ENCODE measurements at regions not wholly inside any gene's neighbourhood (a gene's known extent, or its start where the extent isn't known, plus 50 kb on each side); places are given as distances from the start of the nearest gene placed in this dataset.
"Not testable (repeated sequence)": the region's sequence is repeated elsewhere in the genome, so short reads cannot be mapped to it uniquely, and the experiment has no call there.

DNA sequence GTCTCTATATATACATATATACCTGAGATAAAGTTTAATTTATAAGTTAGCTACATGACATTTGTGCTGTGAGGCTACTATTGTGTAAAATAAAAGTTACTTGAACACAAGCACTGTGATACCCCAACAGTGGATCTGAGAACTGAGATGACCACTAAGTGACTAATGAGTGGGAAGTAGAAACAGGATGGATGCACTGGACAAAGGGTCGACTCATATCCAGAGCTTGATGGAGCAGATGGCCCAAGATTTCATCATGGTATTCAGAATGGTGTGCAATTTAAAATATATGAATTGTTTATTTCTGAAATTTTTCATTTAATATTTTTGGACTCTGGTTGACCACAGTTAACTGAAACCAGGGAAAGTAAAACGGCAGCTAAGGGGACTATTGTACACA is 908.6 kb upstream of the MDGA2 start:
- Mint-ChIP-seq H3K4me3 (no peak overlapping the region), H3K27ac (no peak overlapping the region), H3K9me3 (peaks cover 3% of the 10 kb centered on the region)

GRCh38 chr14:48582938-48583337 is 907.5 kb upstream of the MDGA2 start:
- H3K4me3 Mint-ChIP-seq, result no peak overlapping the region
- no peaks in the 10 kb centered on the region for H3K36me3 Mint-ChIP-seq (ENCODE audit: low read depth)
- no peak overlapping the region for H3K27ac Mint-ChIP-seq
- no peak for ATAC-seq (replicated peaks)
- H3K9me3 Mint-ChIP-seq, result peaks cover 7% of the 10 kb centered on the region
- no peaks in the 10 kb centered on the region for H3K4me1 Mint-ChIP-seq
- no peaks in the 10 kb centered on the region for H3K27me3 Mint-ChIP-seq

More for the DNA sequence above, 908.6 kb upstream of the MDGA2 start:
- Mint-ChIP-seq H3K27me3 (no peaks in the 10 kb centered on the region), H3K36me3 (ENCODE audit: low read depth) (no peaks in the 10 kb centered on the region), H3K4me1 (no peaks in the 10 kb centered on the region)
- ATAC-seq (replicated peaks), result no peak

- no peaks in the 10 kb centered on the region for H3K36me3 Mint-ChIP-seq (ENCODE audit: low read depth)
- H3K9me3 Mint-ChIP-seq, result peaks cover 12% of the 10 kb centered on the region
- no peaks in the 10 kb centered on the region for H3K4me1 Mint-ChIP-seq
- no peak overlapping the region for H3K27ac Mint-ChIP-seq
- ATAC-seq (replicated peaks), result no peak
- H3K4me3 Mint-ChIP-seq, result no peak overlapping the region
- no peaks in the 10 kb centered on the region for H3K27me3 Mint-ChIP-seq
Measured at GRCh38 chr14:48580692-48581091, 905.3 kb upstream of the MDGA2 start.

DNA sequence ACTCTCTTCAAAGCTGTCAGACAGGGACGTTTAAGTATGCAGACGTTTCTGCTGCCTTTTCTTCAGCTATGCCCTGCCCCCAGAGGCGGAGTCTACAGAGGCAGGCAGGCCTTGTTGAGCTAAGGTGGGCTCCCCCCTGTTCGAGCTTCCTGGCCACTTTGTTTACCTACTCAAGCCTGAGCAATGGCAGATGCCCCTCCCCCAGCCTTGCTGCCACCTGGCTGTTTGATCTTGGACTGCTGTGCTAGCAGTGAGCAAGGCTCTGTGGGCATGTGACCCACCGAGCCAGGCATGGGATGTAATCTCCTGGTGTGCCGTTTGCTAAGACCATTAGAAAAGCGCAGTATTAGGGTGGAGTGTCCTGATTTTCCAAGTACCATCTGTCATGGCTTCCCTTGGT is 900.4 kb upstream of the MDGA2 start:
- no peak overlapping the region for H3K4me3 Mint-ChIP-seq
- H3K9me3 Mint-ChIP-seq, result peaks cover 12% of the 10 kb centered on the region
- H3K4me1 Mint-ChIP-seq, result no peaks in the 10 kb centered on the region
- ATAC-seq (replicated peaks), result no peak
- no peak overlapping the region for H3K27ac Mint-ChIP-seq
- H3K27me3 Mint-ChIP-seq, result no peaks in the 10 kb centered on the region
- no peaks in the 10 kb centered on the region for H3K36me3 Mint-ChIP-seq (ENCODE audit: low read depth)

GRCh38 chr14:48568688-48569087 is 893.3 kb upstream of the MDGA2 start:
- H3K36me3 Mint-ChIP-seq (ENCODE audit: low read depth), result no peaks in the 10 kb centered on the region
- no peak overlapping the region for H3K27ac Mint-ChIP-seq
- no peaks in the 10 kb centered on the region for H3K4me1 Mint-ChIP-seq
- H3K4me3 Mint-ChIP-seq, result no peak overlapping the region
- no peak for ATAC-seq (replicated peaks)
- no peaks in the 10 kb centered on the region for H3K27me3 Mint-ChIP-seq
- H3K9me3 Mint-ChIP-seq, result no peaks in the 10 kb centered on the region

- no peaks in the 10 kb centered on the region for H3K4me1 Mint-ChIP-seq
- ATAC-seq (replicated peaks), result no peak
- H3K27ac Mint-ChIP-seq, result no peak overlapping the region
- H3K9me3 Mint-ChIP-seq, result no peaks in the 10 kb centered on the region
- H3K27me3 Mint-ChIP-seq, result no peaks in the 10 kb centered on the region
- no peaks in the 10 kb centered on the region for H3K36me3 Mint-ChIP-seq (ENCODE audit: low read depth)
- H3K4me3 Mint-ChIP-seq, result no peak overlapping the region
Measured at GRCh38 chr14:48568252-48568651, 892.8 kb upstream of the MDGA2 start.

DNA sequence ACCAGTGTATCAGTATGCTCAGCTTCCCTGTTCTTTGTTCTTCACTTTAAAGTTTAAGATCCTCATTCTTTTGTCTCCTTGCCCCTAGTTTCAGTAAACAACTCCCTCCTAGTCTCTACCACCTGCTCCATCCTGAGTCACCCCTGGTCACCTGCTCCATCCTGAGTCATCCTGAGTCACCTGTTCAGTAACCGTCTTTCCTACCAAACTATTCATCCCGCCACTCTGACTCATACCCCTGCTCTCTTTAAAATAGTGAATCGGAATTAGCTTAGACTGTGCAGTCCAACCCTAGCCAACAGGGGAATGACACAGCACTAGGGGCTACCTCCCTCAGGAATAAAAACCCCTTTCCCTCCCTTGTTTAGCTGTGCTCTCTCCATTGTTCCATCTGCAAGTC is 888.1 kb upstream of the MDGA2 start:
- ATAC-seq (replicated peaks), result no peak

DNA sequence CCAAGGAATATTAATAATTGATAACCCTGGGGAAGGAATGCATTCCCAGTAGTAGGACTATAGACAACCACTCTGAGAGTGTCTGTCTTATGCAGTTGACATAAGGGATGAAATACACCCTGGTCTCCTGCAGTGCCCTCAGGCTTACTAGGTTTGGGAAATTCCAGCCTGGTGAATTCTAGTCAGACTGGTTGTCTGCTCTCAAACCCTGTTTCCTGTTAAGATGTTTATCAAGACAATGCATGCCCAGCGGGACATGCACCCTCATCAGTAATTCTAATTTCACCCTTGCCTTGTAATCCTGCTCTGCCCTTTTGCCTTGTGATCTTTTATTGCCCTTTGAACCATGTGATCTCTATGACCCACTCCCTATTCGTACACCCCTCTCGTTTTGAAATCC is 886.0 kb upstream of the MDGA2 start:
- H3K27me3 Mint-ChIP-seq; ATAC-seq (replicated peaks); H3K4me1 Mint-ChIP-seq; H3K36me3 Mint-ChIP-seq (ENCODE audit: low read depth); H3K27ac Mint-ChIP-seq; H3K4me3 Mint-ChIP-seq: not testable (repeated sequence)
- peaks cover 11% of the 10 kb centered on the region for H3K9me3 Mint-ChIP-seq

More for the DNA sequence above, 888.1 kb upstream of the MDGA2 start:
- no peaks in the 10 kb centered on the region for H3K4me1 Mint-ChIP-seq
- no peak overlapping the region for H3K4me3 Mint-ChIP-seq
- H3K27me3 Mint-ChIP-seq, result no peaks in the 10 kb centered on the region
- H3K36me3 Mint-ChIP-seq (ENCODE audit: low read depth), result no peaks in the 10 kb centered on the region
- H3K27ac Mint-ChIP-seq, result no peak overlapping the region
- H3K9me3 Mint-ChIP-seq, result peaks cover 11% of the 10 kb centered on the region

GRCh38 chr14:48560421-48560820 is 885.0 kb upstream of the MDGA2 start:
- Mint-ChIP-seq H3K4me1 (no peaks in the 10 kb centered on the region), H3K27me3 (no peaks in the 10 kb centered on the region), H3K27ac (no peak overlapping the region), H3K36me3 (ENCODE audit: low read depth) (no peaks in the 10 kb centered on the region), H3K4me3 (no peak overlapping the region), H3K9me3 (peaks cover 11% of the 10 kb centered on the region)
- no peak for ATAC-seq (replicated peaks)

- H3K36me3 Mint-ChIP-seq (ENCODE audit: low read depth), result no peaks in the 10 kb centered on the region
Measured at GRCh38 chr14:48553443-48553842, 878.0 kb upstream of the MDGA2 start.

GRCh38 chr14:48546996-48547395 is 871.6 kb upstream of the MDGA2 start:
- no peaks in the 10 kb centered on the region for H3K36me3 Mint-ChIP-seq (ENCODE audit: low read depth)
- peaks cover 8% of the 10 kb centered on the region for H3K9me3 Mint-ChIP-seq
- H3K27me3 Mint-ChIP-seq, result no peaks in the 10 kb centered on the region
- ATAC-seq (replicated peaks), result no peak
- H3K27ac Mint-ChIP-seq, result no peak overlapping the region
- no peak overlapping the region for H3K4me3 Mint-ChIP-seq
- H3K4me1 Mint-ChIP-seq, result no peaks in the 10 kb centered on the region

More at GRCh38 chr14:48553443-48553842, 878.0 kb upstream of the MDGA2 start:
- no peak for ATAC-seq (replicated peaks)
- Mint-ChIP-seq H3K9me3 (peaks cover 17% of the 10 kb centered on the region), H3K4me3 (no peak overlapping the region), H3K27me3 (no peaks in the 10 kb centered on the region), H3K27ac (no peak overlapping the region), H3K4me1 (no peaks in the 10 kb centered on the region)

GRCh38 chr14:48537600-48537999 is 862.2 kb upstream of the MDGA2 start:
- H3K27me3 Mint-ChIP-seq, result no peaks in the 10 kb centered on the region
- H3K36me3 Mint-ChIP-seq (ENCODE audit: low read depth), result no peaks in the 10 kb centered on the region
- H3K4me1 Mint-ChIP-seq, result no peaks in the 10 kb centered on the region
- peaks cover 7% of the 10 kb centered on the region for H3K9me3 Mint-ChIP-seq
- H3K4me3 Mint-ChIP-seq, result no peak overlapping the region
- no peak overlapping the region for H3K27ac Mint-ChIP-seq
- ATAC-seq (replicated peaks), result no peak

DNA sequence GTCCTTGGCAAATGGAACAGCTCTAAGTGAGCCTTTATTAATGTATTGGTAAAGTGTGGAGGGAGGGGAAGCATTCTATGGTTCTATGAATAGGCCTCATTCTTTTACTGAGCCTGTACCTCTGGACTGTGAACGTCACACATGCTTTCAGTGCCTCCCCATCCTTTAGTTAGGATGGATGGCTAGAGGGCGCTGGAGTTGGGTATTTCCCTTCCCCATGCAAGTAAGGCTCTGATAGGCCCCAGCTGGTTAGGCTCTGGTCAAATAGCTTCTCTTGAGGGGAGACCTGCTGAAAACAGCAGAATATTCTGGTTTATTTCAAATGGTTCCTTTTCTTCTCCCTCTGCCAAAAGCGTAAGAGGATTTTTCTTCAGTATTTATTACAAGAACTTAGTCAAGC is 860.9 kb upstream of the MDGA2 start:
- ATAC-seq (replicated peaks), result no peak
- no peaks in the 10 kb centered on the region for H3K36me3 Mint-ChIP-seq (ENCODE audit: low read depth)
- H3K27ac Mint-ChIP-seq, result no peak overlapping the region
- no peaks in the 10 kb centered on the region for H3K4me1 Mint-ChIP-seq
- no peaks in the 10 kb centered on the region for H3K27me3 Mint-ChIP-seq
- H3K9me3 Mint-ChIP-seq, result peaks cover 5% of the 10 kb centered on the region
- H3K4me3 Mint-ChIP-seq, result no peak overlapping the region

DNA sequence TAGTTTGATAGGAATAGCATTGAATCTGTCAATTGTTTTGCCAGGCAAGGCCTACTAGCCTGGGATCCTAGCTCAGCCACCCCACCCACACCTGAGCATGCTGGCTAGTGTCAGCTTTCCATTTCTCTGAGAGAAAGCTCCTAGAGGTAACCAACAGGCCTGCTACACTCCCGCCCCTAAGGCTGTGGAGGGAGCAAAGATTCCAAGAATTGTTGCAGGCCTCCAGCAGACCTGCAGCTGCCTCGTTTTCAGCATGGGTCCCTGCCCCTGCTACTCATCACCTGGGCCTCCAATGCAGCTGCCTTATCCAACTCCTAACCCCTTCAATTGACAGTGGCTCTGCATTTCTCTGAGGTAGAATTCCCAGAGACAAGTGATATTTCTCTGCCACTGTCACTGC is 852.4 kb upstream of the MDGA2 start:
- Mint-ChIP-seq H3K27ac (no peak overlapping the region), H3K36me3 (ENCODE audit: low read depth) (no peaks in the 10 kb centered on the region), H3K27me3 (no peaks in the 10 kb centered on the region), H3K9me3 (peaks cover 7% of the 10 kb centered on the region), H3K4me3 (no peak overlapping the region), H3K4me1 (no peaks in the 10 kb centered on the region)
- no peak for ATAC-seq (replicated peaks)

DNA sequence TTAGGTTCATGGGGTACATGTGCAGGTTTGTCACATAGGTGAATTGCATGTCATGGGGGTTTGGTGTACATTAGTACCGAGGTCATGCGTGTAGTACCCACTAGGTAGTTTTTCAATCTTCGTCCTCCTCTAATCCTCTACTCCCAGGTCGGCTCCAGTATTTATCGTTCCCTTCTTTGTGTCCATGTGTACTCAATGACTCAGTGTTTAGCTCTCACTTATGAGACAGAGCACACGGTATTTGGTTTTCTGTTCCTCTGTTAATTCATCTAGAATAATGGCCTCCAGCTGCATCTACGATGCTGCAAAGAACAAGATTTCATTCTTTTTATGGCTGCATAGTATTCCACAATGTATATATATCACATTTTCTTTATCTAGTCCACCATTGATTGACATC is 850.9 kb upstream of the MDGA2 start:
- H3K4me3 Mint-ChIP-seq, result no peak overlapping the region
- no peaks in the 10 kb centered on the region for H3K4me1 Mint-ChIP-seq
- no peak for ATAC-seq (replicated peaks)

DNA sequence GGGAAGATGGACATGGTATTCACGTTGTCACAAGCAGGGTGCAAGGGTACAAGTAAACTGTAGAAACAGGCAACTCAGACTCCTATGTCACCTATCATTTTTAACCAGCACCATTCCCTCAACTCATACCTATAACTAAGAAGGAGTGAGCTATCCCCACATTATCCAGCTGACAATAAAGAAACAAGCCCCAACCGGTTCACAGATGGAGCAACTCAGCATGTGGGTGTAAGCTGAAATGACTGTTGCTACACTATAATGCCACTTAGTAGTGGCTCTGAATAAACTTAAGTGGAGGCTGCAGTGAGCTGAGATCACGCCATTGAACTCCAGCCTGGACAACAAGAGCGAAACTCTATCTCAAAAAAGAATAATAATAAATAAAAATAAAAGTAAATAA is 829.5 kb upstream of the MDGA2 start:
- Mint-ChIP-seq H3K27ac (no peak overlapping the region), H3K27me3 (no peaks in the 10 kb centered on the region), H3K9me3 (peaks cover 4% of the 10 kb centered on the region), H3K36me3 (ENCODE audit: low read depth) (no peaks in the 10 kb centered on the region), H3K4me1 (no peaks in the 10 kb centered on the region), H3K4me3 (no peak overlapping the region)
- ATAC-seq (replicated peaks), result no peak

More for the DNA sequence above, 850.9 kb upstream of the MDGA2 start:
- Mint-ChIP-seq H3K9me3 (peaks cover 7% of the 10 kb centered on the region), H3K36me3 (ENCODE audit: low read depth) (no peaks in the 10 kb centered on the region), H3K27me3 (no peaks in the 10 kb centered on the region), H3K27ac (no peak overlapping the region)

All from activated T-helper 17 cell treated with anti-CD3 and anti-CD28 coated beads, Interleukin-2, amount 50 U/mL, for 72 hours (primary cell).